ENCODE measurements at regions not wholly inside any gene's neighbourhood (a gene's known extent, or its start where the extent isn't known, plus 50 kb on each side); places are given as distances from the start of the nearest gene placed in this dataset.
"Not testable (repeated sequence)": the region's sequence is repeated elsewhere in the genome, so short reads cannot be mapped to it uniquely, and the experiment has no call there.

DNA sequence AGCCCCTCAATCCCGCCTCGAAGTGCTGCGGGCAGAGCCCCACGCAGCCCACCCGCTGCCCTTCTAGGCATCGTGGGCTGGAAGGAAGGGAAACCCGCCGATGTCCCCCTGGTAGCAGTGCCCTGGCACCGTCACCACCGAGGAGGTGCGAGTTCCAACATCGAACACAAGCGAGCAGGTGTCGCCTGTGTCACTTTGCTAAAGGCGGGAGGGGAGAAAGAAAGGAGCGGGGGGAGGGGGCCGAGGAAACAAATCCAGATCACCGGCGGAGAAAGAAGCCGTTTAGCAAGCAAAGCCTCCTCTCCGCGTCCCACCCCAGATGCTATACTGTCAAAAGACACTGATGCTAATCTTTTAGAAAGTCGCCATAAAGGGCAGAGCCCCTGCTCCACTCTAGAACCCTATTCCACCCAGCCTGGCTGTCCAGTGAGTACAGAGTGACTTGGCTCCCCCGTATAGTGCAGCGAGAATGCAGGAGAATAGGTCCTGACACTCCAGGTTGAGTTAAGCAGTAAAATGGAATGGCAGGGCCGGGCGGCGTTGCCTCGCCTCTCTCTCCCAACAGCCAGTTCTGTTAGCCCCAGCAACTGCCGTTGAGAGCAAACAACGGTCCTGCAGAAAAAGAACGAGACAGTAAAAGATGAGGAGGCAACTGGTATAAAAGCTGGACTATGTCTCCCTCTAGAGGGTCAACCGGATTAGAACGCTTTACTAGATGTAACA, 67.9 kb upstream of the USP15 start:
- peak; percentile 92 for DNase-seq (ENCODE audit: low spot score)

DNA sequence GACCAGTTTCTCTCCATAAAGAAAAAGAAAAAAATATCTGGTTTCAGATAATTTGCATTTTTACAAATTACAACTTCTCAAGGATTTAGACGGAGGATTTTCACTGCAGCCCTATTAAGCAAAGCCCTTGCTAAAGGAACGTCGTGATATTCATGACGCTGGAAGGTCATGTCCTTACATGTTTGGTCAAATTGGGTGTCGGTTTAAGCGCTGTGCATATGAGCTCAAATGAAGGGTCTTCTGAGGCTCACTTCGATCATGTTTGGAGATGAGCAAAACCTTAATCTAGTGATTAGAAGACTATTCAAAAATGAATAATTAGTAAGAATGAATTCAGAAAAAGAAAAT, 67.3 kb upstream of the USP15 start:
- no peak for DNase-seq (ENCODE audit: low spot score)

DNA sequence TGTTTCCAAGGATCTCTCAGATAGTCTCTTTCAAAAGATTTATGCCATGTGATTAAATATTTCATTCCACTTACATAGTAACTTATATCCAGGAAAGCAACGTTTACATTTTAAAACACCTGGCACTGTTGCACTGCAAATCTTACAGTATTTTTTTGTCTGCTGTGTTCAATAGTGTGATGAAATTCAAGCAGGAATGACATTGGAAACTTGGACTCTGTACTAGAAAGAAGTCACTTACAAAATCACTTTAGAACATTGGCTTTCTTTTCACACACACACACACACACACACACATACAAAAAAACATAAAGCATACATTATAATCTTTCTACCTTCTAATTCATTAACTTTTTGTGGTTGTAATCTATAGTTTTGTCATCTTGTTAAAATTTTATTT, 66.2 kb upstream of the USP15 start:
- DNase-seq (ENCODE audit: low spot score): no peak

DNA sequence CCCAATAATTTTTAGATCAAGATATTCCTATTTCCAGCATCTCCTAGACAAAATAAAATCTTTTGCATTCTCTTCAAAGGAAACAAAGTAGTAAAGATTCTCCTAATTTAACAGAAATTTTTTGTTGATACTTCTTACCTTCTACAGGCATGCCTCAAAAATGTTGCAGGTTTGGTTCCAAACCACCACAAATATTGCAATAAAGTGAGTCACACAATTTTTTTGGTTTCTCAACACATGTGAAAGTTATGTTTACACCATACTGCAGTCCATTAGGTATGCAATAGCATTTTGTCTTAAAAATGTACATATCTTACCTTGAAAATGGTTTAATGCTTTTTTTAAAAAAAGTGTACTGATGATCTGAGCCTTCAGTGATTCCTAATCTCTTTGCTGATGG, 65.6 kb upstream of the USP15 start:
- no peak for DNase-seq (ENCODE audit: low spot score)

DNA sequence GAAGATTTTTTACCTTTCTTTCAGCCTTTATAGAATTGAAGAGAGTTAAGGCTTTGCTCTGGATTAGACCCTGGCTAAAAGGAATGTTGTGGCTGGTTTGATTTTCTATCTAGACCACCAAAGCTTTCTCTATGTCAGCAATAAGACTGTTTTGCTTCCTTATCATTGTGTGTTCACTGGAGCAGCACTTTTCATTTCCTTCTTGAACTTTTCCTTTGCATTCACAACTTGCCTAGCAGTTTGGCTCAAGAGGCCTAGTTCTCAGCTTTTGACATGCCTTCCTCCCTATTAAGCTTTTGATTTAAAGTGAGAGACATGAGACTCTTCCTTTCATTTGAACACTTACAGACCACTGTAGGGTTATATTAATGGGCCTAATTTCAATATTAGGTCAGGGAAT, 64.1 kb upstream of the USP15 start:
- DNase-seq (ENCODE audit: low spot score): no peak

DNA sequence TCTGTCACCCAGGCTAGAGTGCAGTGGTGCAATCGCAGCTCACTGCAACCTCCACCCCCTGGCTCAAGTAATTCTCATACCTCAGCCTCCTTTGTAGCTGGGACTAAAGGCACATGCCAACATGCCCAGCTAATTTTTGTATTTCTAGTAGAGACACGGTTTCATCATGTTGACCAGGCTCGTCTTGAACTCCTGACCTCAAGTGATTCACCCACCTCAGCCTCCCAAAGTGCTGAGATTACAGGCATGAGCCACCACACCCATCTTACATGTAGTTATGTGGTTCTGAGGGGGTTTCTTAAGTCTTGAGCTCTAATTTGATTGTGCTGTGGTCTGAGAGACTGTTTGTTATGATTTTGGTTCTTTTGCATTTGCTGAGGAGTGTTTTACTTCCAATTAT, 57.3 kb upstream of the USP15 start:
- not testable (repeated sequence) for DNase-seq (ENCODE audit: low spot score)

DNA sequence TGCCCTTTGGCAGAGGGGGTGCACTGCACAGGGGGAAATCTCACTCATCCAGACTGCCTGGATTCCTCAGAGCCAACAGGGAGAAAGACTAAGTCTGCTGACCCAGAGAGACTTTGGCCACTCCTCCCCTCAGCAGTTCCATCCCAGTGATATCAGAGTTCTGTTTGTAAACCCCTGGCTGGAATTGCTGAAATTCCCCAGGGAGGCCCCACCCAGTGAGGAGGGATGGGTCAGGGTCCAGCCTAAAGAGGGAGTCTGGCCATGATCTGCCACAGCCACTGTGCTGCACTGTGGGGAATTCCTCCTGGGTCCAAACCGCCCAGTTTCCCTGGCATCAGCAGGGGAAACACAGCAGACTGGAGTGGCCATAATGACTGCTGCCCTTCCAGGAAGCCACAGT, 54.9 kb upstream of the USP15 start:
- no peak for DNase-seq (ENCODE audit: low spot score)

DNA sequence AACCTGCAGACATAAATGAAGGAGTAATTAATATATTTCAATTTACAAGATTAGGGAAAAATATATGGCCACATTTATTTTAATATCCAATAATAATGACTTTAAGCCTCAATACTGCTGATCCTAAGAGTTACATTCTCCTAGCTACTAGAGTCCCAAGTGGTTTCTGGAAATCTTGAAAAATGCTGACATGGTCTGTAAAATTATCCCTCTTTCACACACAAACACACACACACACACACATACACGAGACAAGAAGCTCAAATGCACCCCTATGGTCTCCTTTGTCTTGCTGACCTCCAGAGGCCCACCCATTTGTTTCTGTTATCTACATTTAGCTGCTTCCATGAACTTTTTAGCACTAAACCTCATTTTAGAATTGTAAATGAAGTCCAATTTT, 53.0 kb upstream of the USP15 start:
- no peak for DNase-seq (ENCODE audit: low spot score)
